WERI-Rb-1 (cell line): ENCODE measurements at regions not wholly inside any gene's neighbourhood (a gene's known extent, or its start where the extent isn't known, plus 50 kb on each side); places are given as distances from the start of the nearest gene placed in this dataset.
A peak's percentile ranks its signal among the peaks of the same experiment; 100 is the strongest.

Source experiments
- DNase-seq: peaks from one replicate; pipeline ENCODE4 v3.0.0-alpha.2; 2020
- H3K27ac ChIP-seq: fragments of 250-450 bp; sonication (Bioruptor Pico); 2 replicates; pipeline ENCODE4 v1.5.1; 2020; ENCODE audit warnings: mild to moderate bottlenecking, moderate library complexity
- H3K27me3 ChIP-seq: fragments of 250-450 bp; sonication (Bioruptor Pico); 2 replicates; pipeline ENCODE4 v1.5.1; 2021; ENCODE audit warnings: mild to moderate bottlenecking, low read depth, moderate library complexity; ENCODE audit not compliant: insufficient read depth, severe bottlenecking
- H3K36me3 ChIP-seq: fragments of 250-450 bp; sonication (Bioruptor Pico); 2 replicates; pipeline ENCODE4 v1.5.1; 2020; ENCODE audit warnings: mild to moderate bottlenecking, moderate library complexity
- H3K4me3 ChIP-seq: 2 replicates; pipeline ENCODE4 v1.5.1; 2011; ENCODE audit warnings: low read depth, mild to moderate bottlenecking, control low read depth, low read length
- H3K9me3 ChIP-seq: fragments of 250-450 bp; sonication (Bioruptor Pico); 2 replicates; pipeline ENCODE4 v1.5.1; 2021; ENCODE audit warnings: mild to moderate bottlenecking, moderate library complexity; ENCODE audit not compliant: severe bottlenecking
- TF ChIP-seq, protein P1 (sequence below): IDR thresholded peaks from 2 replicates; pipeline ENCODE4 v1.5.1; 2011; ENCODE audit warnings: low read depth, mild to moderate bottlenecking, control low read depth, inconsistent platforms, low read length

DNA sequence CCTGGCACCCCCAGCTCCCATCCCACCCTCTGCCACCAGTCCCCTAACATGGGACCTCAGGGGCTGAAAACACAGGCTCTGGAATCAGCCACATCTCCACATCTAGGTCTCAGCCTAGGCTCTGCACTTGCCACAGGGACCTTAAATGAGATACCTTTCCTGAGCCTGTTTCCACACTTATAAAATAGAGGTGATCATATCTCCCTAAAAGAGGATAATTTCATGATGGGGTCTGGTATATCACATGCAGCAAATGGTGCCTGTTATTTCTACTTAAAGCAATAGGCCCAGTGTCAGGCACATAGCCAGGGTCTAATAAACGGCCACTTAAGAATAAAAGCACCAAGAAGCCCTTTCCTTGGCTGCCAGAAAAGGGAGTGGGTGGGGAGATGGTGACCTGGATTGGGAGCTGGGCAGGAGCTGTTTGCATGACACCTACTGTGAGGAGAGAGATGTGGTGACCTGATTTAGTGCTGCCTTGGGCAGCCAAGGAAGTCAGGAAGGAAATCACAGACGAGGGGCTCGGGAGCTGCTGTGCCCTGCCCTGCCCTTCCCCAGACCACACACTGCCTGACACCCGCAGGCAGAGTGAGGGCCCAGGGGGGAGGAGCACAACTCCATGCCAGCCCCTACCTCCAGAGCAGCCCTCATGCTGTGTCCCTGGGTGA is 71.2 kb downstream of the IRF2BPL start:
- Histone ChIP-seq H3K4me3 (no peak overlapping the region), H3K36me3 (no peaks in the 10 kb centered on the region), H3K27ac (peak overlapping the region; percentile 93), H3K27me3 (no peaks in the 10 kb centered on the region), H3K9me3 (no peaks in the 10 kb centered on the region)
- DNase-seq = no peak
- TF ChIP-seq, protein P1, sequence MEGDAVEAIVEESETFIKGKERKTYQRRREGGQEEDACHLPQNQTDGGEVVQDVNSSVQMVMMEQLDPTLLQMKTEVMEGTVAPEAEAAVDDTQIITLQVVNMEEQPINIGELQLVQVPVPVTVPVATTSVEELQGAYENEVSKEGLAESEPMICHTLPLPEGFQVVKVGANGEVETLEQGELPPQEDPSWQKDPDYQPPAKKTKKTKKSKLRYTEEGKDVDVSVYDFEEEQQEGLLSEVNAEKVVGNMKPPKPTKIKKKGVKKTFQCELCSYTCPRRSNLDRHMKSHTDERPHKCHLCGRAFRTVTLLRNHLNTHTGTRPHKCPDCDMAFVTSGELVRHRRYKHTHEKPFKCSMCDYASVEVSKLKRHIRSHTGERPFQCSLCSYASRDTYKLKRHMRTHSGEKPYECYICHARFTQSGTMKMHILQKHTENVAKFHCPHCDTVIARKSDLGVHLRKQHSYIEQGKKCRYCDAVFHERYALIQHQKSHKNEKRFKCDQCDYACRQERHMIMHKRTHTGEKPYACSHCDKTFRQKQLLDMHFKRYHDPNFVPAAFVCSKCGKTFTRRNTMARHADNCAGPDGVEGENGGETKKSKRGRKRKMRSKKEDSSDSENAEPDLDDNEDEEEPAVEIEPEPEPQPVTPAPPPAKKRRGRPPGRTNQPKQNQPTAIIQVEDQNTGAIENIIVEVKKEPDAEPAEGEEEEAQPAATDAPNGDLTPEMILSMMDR = no peak

DNA sequence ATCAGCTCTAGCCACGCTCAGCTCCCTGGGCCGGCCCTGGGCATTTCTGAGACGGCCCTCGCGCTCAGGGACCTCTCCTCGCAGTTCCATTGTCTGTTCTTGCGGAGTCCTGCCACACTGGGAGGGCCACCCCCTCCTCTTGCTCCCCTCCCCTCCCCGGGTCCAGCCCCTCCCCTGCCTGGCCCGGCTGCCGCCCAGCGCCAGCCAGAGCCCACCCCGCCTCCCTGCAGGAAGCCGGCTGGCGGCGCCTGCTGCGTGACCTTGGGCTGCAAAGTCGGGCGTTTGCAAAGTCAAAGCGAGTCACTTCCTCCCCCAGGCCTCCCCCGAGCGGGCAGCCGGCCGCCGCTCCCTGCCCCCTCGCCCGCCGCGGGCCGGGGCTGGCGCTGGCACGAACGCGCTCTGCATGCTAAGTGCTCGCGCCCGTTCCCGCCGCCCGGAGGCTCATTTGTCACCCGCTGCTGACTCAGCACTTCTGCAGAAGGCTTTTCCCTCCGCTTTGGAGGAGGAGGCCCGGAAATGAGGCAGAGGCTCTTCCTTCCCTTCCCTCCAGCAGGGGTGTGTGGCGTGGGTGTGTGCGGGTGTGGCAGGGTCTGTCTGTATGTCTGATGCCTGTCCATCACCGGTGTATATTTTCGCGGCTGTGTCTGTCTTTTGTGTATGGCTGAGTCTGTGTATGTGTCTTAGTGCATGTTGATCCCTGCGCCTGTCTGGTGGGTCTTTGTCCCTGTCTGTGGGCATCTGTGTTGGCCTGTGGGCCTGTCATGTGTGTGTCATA is 72.0 kb downstream of the IRF2BPL start:
- Histone ChIP-seq H3K4me3 (peak overlapping the region; percentile 44), H3K36me3 (no peaks in the 10 kb centered on the region), H3K27me3 (no peaks in the 10 kb centered on the region), H3K27ac (peak overlapping the region; percentile 93), H3K9me3 (no peaks in the 10 kb centered on the region)
- DNase-seq = peak; percentile 94
- TF ChIP-seq, protein P1 = no peak

DNA sequence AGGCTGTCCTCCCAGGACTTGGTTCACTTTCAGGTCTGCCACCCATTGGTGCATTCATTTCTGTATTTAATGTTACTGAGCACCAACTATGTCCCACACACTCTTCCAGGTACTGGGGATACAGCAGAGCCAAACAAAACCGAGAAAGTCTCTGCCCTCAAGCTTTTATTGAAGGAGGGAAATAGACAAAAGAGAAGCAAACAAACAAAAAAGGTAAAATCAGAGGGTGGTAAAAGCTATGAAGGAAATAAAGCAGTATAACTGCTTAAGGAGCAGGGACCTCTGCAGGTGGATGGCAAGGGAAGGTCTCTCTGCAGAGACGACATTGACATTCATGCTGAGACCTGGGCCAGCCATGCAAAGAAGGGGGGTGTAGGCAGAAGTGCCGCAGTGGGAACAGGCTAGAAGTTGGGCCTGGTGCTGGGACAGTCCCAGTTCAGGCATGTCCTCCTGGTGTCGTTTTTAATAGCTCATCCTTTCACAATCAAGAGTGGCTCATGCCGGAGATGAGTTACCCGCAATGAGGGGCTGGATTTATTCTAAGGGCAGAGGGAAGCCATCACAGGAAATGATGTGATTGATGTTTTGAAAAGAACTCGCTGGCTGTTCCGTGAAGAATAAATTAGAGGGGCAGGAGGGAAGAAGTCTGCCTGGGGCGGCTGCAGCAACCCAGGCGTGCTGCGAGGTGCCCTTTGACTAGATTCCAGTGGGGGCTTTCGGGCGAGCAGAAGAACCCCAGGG is 72.8 kb downstream of the IRF2BPL start:
- Histone ChIP-seq H3K9me3 (no peaks in the 10 kb centered on the region), H3K36me3 (no peaks in the 10 kb centered on the region), H3K27me3 (no peaks in the 10 kb centered on the region), H3K27ac (peak overlapping the region; percentile 93), H3K4me3 (peak overlapping the region; percentile 44)
- TF ChIP-seq, protein P1 = no peak
- DNase-seq = no peak

DNA sequence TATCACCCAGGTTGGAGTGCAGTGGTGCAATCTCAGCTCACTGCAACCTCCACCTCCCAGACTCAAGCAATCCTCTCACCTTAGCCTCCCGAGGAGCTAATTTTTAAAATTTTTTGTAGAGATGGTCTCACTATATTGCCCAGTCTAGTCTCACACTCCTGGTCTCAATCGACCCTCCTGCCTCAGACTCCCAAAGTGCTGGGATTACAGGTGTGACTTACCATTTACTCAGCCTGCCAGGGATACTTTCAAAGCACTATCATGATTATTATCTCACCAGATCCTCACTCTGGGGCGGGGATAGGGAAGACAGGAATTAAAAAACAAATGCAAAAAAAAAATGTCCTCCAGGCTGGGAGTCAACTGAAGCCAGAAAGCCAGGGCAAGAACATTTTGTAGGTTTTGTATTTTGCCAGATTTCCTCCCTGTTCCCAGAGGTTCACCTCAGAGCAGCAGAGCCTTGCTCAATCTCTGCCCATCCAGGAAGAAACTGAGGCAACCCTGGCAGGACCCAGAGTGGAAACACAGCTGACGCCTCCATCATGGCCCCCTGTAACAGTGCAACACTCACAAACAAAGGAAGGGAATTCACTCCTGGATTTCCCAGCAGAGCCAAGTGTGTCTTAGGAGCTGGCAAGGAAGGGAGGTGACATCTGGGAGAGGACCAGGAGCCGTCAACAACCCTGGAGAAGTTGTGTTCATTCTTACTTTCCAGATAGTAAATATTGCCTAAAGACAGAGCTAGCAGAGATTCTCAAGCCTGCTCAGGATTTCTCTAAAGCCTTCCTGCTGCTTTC is 73.9 kb downstream of the IRF2BPL start:
- H3K4me3 ChIP-seq = no peak overlapping the region
- no peaks in the 10 kb centered on the region for H3K27me3 ChIP-seq

More for the DNA sequence above, 73.9 kb downstream of the IRF2BPL start:
- Histone ChIP-seq H3K36me3 (no peaks in the 10 kb centered on the region), H3K9me3 (no peaks in the 10 kb centered on the region), H3K27ac (peak overlapping the region; percentile 93)
- no peak for DNase-seq
- TF ChIP-seq, protein P1 = no peak
